ENCODE measurements at regions not wholly inside any gene's neighbourhood (a gene's known extent, or its start where the extent isn't known, plus 50 kb on each side); places are given as distances from the start of the nearest gene placed in this dataset.
"Not testable (repeated sequence)": the region's sequence is repeated elsewhere in the genome, so short reads cannot be mapped to it uniquely, and the experiment has no call there.

GRCh38 chr2:95677346-95677745 lies 85.5 kb downstream of the TRIM43 start:
- peaks cover 3% of the 10 kb centered on the region for H3K4me1 ChIP-seq
- no peak overlapping the region for H3K4me3 ChIP-seq
- DNase-seq: no peak
- intact Hi-C loops (cut with DNase I): no loop called here
- no peak for TF ChIP-seq CTCF (IDR thresholded peaks at IDR 0.05)
- H3K27me3 ChIP-seq: no peaks in the 10 kb centered on the region
- no peaks in the 10 kb centered on the region for H3K9me3 ChIP-seq
- no peak overlapping the region for H3K27ac ChIP-seq
- no peaks in the 10 kb centered on the region for H3K36me3 ChIP-seq
- no peak for ATAC-seq

- H3K27ac ChIP-seq; DNase-seq; H3K9me3 ChIP-seq; ATAC-seq; H3K36me3 ChIP-seq; H3K4me3 ChIP-seq; intact Hi-C loops (cut with DNase I); H3K27me3 ChIP-seq; H3K4me1 ChIP-seq: not testable (repeated sequence)
These were observed 86.0 kb downstream of the TRIM43 start for GRCh38 chr2:95677833-95678232.

- H3K4me1 ChIP-seq; H3K27ac ChIP-seq; DNase-seq; H3K27me3 ChIP-seq; H3K36me3 ChIP-seq; H3K9me3 ChIP-seq; intact Hi-C loops (cut with DNase I); H3K4me3 ChIP-seq; ATAC-seq: not testable (repeated sequence)
These were observed 89.4 kb downstream of the TRIM43 start for GRCh38 chr2:95681158-95681557.

GRCh38 chr2:95681589-95682081 lies 89.8 kb downstream of the TRIM43 start:
- H3K9me3 ChIP-seq; H3K4me1 ChIP-seq; H3K36me3 ChIP-seq; H3K27me3 ChIP-seq; H3K27ac ChIP-seq; H3K4me3 ChIP-seq; DNase-seq; intact Hi-C loops (cut with DNase I): not testable (repeated sequence)
- ATAC-seq: peak; percentile 50

GRCh38 chr2:95682889-95683517 lies 91.2 kb downstream of the TRIM43 start:
- DNase-seq; H3K36me3 ChIP-seq; H3K27me3 ChIP-seq; H3K9me3 ChIP-seq; intact Hi-C loops (cut with DNase I): not testable (repeated sequence)
- peaks cover 12% of the 10 kb centered on the region for H3K4me1 ChIP-seq
- ATAC-seq: peak; percentile 3
- H3K27ac ChIP-seq: peak overlapping the region; percentile 78
- peak overlapping the region; percentile 53 for H3K4me3 ChIP-seq

- no peak for TF ChIP-seq CTCF (IDR thresholded peaks at IDR 0.05)
- intact Hi-C loops (cut with DNase I): no loop called here
- Histone ChIP-seq H3K9me3 (no peaks in the 10 kb centered on the region), H3K27ac (no peak overlapping the region), H3K27me3 (no peaks in the 10 kb centered on the region), H3K36me3 (no peaks in the 10 kb centered on the region), H3K4me1 (peaks cover 12% of the 10 kb centered on the region), H3K4me3 (no peak overlapping the region)
- ATAC-seq: no peak
- no peak for DNase-seq
These were observed 93.7 kb downstream of the TRIM43 start for GRCh38 chr2:95685513-95685912.

GRCh38 chr2:95686056-95686825 lies 94.4 kb downstream of the TRIM43 start:
- H3K27me3 ChIP-seq; H3K9me3 ChIP-seq; intact Hi-C loops (cut with DNase I); H3K36me3 ChIP-seq; H3K27ac ChIP-seq; DNase-seq; H3K4me3 ChIP-seq: not testable (repeated sequence)
- ATAC-seq: peak; percentile 63
- H3K4me1 ChIP-seq: peaks cover 12% of the 10 kb centered on the region

- H3K36me3 ChIP-seq; H3K27me3 ChIP-seq; H3K4me1 ChIP-seq; intact Hi-C loops (cut with DNase I); ATAC-seq; H3K9me3 ChIP-seq; DNase-seq; H3K4me3 ChIP-seq; H3K27ac ChIP-seq: not testable (repeated sequence)
These were observed 96.1 kb downstream of the TRIM43 start for GRCh38 chr2:95687852-95688251.

- ATAC-seq: peak; percentile 21
- H3K4me3 ChIP-seq; H3K27me3 ChIP-seq; DNase-seq; intact Hi-C loops (cut with DNase I); H3K9me3 ChIP-seq; H3K27ac ChIP-seq; H3K4me1 ChIP-seq; H3K36me3 ChIP-seq: not testable (repeated sequence)
These were observed 99.4 kb downstream of the TRIM43 start for GRCh38 chr2:95691210-95691609.

GRCh38 chr2:95693071-95693846 lies 101.5 kb downstream of the TRIM43 start:
- intact Hi-C loops (cut with DNase I); DNase-seq; H3K27me3 ChIP-seq; H3K4me3 ChIP-seq; H3K9me3 ChIP-seq; H3K36me3 ChIP-seq; H3K4me1 ChIP-seq; H3K27ac ChIP-seq: not testable (repeated sequence)
- ATAC-seq: peak; percentile 8

Data from upper lobe of right lung (tissue), 1 donor.